Peyer's patch (tissue), 4 donors: ENCODE measurements at regions not wholly inside any gene's neighbourhood (a gene's known extent, or its start where the extent isn't known, plus 50 kb on each side); places are given as distances from the start of the nearest gene placed in this dataset.

Source experiments
- CTCF ChIP-seq, 6 experiments: fragments of 450-650 bp in 4 of 6; fragments of 200-600 bp in 2 of 6; sonication (generic) in 1 of 6; IDR thresholded peaks; one replicate each; pipeline ENCODE4 v1.5.1; 2017 to 2019; ENCODE audit warnings: antibody characterized with exemption in 6 of 6, mild to moderate bottlenecking in 3 of 6, moderate library complexity in 1 of 6
- POLR2A ChIP-seq, 2 donors: fragments of 450-650 bp; IDR thresholded peaks; one replicate each; pipeline ENCODE4 v1.5.1; 2017; ENCODE audit warnings: antibody characterized with exemption in 2 of 2, mild to moderate bottlenecking in 2 of 2, moderate library complexity in 2 of 2

- TF ChIP-seq POLR2A (IDR thresholded peaks at IDR 0.05): no peak
- TF ChIP-seq CTCF (IDR thresholded peaks at IDR 0.05): no peak
These were observed 604.7 kb downstream of the UQCRFS1 start for GRCh38 chr19:28608292-28608691.
